Esophagus (tissue), 2 donors: ENCODE measurements at regions not wholly inside any gene's neighbourhood (a gene's known extent, or its start where the extent isn't known, plus 50 kb on each side); places are given as distances from the start of the nearest gene placed in this dataset.

Experiments
- H3K27ac ChIP-seq, 2 donors: one replicate each; pipeline ENCODE4 v1.5.1; 2013; ENCODE audit warnings: low read depth in 2 of 2, mild to moderate bottlenecking in 2 of 2, inconsistent platforms in 1 of 2, low read length in 1 of 2, moderate library complexity in 1 of 2
- H3K27me3 ChIP-seq, 2 donors: one replicate each; pipeline ENCODE4 v1.6.1; 2013; ENCODE audit warnings: low read length in 2 of 2, control low read depth in 1 of 2, mild to moderate bottlenecking in 1 of 2; ENCODE audit not compliant: insufficient read depth in 2 of 2, control insufficient read depth in 1 of 2
- H3K36me3 ChIP-seq, 2 donors: one replicate each; pipeline ENCODE4 v1.6.1; 2013; ENCODE audit warnings: low read length in 1 of 2; ENCODE audit not compliant: control insufficient read depth in 2 of 2, insufficient read depth in 2 of 2
- H3K4me1 ChIP-seq, 2 donors: one replicate each; pipeline ENCODE4 v1.6.1; 2013; ENCODE audit warnings: low read length in 1 of 2; ENCODE audit not compliant: control insufficient read depth in 2 of 2, insufficient read depth in 2 of 2
- H3K4me3 ChIP-seq, 2 donors: one replicate each; pipeline ENCODE4 v1.5.1; 2013; ENCODE audit warnings: low read length in 2 of 2, mild to moderate bottlenecking in 2 of 2, low read depth in 1 of 2, moderate library complexity in 1 of 2
- H3K9me3 ChIP-seq, 2 donors: one replicate each; pipeline ENCODE4 v1.6.1; 2013; ENCODE audit warnings: mild to moderate bottlenecking in 2 of 2, low read depth in 1 of 2, low read length in 1 of 2, moderate library complexity in 1 of 2; ENCODE audit not compliant: control insufficient read depth in 2 of 2, insufficient read depth in 1 of 2
- WGBS, 2 donors: extraction: QIAGEN DNeasy Blood & Tissue Kit; methylation state at CpG; one replicate each; pipeline ENCODE4 v1.1.7; 2013; 5-methylcytosine and 5-hydroxymethylcytosine counted together
- donor health status: healthy with polysubstance abuse.
- donor health status: Bipolar disorder and iron deficiency.

DNA sequence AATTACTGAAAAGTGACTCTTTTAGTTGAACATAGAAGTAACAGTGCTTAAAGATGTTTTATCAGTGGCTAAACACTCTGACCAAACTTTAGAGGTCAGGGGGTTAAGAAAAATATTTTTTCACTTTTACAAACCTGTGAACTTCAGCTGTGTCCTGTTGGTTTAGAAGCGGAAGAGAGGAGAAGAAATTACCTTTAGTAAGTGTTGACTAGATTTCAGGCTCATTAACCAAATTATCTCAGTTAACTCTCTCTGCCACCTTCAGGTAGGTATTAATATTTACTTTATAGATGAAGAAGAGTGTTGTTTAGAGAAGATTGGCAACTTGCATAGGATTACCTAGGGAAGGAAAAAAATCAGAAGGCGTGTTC, 151.9 kb upstream of the CMC1 start:
- 81 to 85% methylated on average over 2 of the region's 2 CpGs for WGBS, 2 donors
- no peaks in the 10 kb centered on the region for H3K9me3 ChIP-seq
- no peaks in the 10 kb centered on the region for H3K4me1 ChIP-seq
- no peaks in the 10 kb centered on the region for H3K27me3 ChIP-seq
- H3K4me3 ChIP-seq: no peak overlapping the region
- no peak overlapping the region for H3K27ac ChIP-seq
- H3K36me3 ChIP-seq: no peaks in the 10 kb centered on the region

- Histone ChIP-seq H3K9me3 (no peaks in the 10 kb centered on the region), H3K27me3 (no peaks in the 10 kb centered on the region), H3K4me1 (no peaks in the 10 kb centered on the region), H3K27ac (no peak overlapping the region), H3K36me3 (no peaks in the 10 kb centered on the region), H3K4me3 (no peak overlapping the region)
- 92 to 95% methylated on average over 2 of the region's 2 CpGs for WGBS, 2 donors
Measured at GRCh38 chr3:28099296-28099695, 142.1 kb upstream of the CMC1 start.

- WGBS, 2 donors: 26 to 28% methylated on average over 1 of the region's 1 CpG
- H3K27me3 ChIP-seq: no peaks in the 10 kb centered on the region
- H3K9me3 ChIP-seq: no peaks in the 10 kb centered on the region
- no peaks in the 10 kb centered on the region for H3K4me1 ChIP-seq
- H3K4me3 ChIP-seq: no peak overlapping the region
- no peaks in the 10 kb centered on the region for H3K36me3 ChIP-seq
- no peak overlapping the region for H3K27ac ChIP-seq
Measured at GRCh38 chr3:28101705-28102104, 139.7 kb upstream of the CMC1 start.

- H3K27me3 ChIP-seq: no peaks in the 10 kb centered on the region
- H3K36me3 ChIP-seq: no peaks in the 10 kb centered on the region
- H3K4me3 ChIP-seq: no peak overlapping the region
- 69 to 71% methylated on average over 3 of the region's 3 CpGs for WGBS, 2 donors
- H3K27ac ChIP-seq: no peak overlapping the region
- no peaks in the 10 kb centered on the region for H3K4me1 ChIP-seq
- H3K9me3 ChIP-seq: no peaks in the 10 kb centered on the region
Measured at GRCh38 chr3:28103861-28104260, 137.6 kb upstream of the CMC1 start.

DNA sequence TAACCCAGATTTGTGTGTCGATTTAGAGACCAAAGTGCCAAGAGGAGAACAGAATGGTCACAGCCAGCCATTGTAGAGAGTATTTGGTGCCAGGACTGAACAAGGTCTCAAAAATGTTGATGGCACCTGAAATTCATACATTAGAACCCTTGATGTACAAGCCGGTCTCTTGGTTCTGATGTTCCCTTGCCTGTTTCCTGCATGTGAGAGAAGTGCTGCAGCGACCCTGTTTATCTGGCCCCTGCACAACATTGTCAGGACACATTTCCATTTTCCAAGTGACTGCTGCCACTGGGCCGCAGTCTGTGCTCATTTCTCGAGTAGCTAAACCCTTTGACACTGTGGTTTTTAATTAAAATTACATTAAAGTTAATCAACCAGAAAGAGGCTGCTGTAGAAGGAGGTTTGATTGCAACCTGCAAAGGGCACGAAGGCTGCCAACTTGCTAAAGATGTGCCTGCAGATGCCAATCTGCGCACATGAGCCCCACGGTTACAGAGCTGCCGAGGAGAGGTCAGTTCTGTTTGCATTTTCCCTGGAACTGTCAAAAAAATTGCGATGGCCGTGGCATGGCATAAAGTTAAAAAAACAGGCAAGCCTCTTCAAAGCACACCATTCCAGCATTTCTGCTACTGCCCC, 136.4 kb upstream of the CMC1 start:
- Histone ChIP-seq H3K9me3 (no peaks in the 10 kb centered on the region), H3K4me1 (no peaks in the 10 kb centered on the region), H3K36me3 (no peaks in the 10 kb centered on the region), H3K27ac (no peak overlapping the region), H3K27me3 (no peaks in the 10 kb centered on the region), H3K4me3 (no peak overlapping the region)
- 84 to 85% methylated on average over 11 of the region's 11 CpGs for WGBS, 2 donors

DNA sequence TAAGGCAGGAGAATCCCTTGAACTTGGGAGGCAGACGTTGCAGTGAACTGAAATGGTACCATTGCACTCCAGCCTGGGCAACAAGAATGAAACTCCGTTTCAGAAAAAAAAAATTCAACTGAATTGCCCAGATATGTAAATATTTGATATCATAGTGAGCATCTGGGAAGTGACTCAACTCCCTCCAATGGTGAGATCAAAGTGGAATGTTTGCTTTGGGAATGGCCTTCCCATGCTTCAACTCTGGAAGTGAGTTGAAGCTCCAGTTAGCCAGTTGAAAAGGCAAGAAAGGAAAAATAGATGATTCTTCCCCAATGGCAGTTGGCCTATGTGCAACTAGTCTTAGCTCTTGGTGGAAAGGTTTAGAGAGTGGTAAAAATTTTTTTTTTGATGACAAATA, 131.6 kb upstream of the CMC1 start:
- H3K9me3 ChIP-seq: no peaks in the 10 kb centered on the region
- WGBS, 2 donors: 77 to 82% methylated on average over 2 of the region's 2 CpGs

GRCh38 chr3:28110869-28111268, 130.6 kb upstream of the CMC1 start:
- H3K27me3 ChIP-seq: no peaks in the 10 kb centered on the region

More for the DNA sequence above, 131.6 kb upstream of the CMC1 start:
- Histone ChIP-seq H3K4me1 (no peaks in the 10 kb centered on the region), H3K27me3 (no peaks in the 10 kb centered on the region), H3K4me3 (no peak overlapping the region), H3K27ac (no peak overlapping the region), H3K36me3 (no peaks in the 10 kb centered on the region)

DNA sequence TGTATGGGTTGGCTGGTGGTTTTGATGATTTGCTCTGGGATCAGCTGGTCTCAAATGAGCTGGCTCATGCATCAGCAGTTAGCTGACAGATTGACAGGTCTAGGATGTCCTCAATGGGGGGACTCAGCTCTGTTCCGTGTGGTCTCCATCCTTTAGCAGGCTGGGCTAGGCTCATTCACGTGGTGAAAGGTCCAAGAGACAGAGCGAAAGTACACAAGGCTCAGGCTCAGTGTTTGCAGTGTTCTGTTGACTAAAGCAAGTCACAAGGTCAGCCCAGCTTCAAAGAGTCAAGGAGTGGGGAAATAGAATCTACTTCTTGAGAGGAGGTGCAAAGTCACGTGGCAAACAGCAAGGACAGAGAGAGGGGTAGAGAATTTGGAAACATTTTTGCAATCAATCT, 126.5 kb upstream of the CMC1 start:
- H3K9me3 ChIP-seq: no peaks in the 10 kb centered on the region
- H3K27me3 ChIP-seq: no peaks in the 10 kb centered on the region
- H3K4me3 ChIP-seq: no peak overlapping the region
- WGBS, 2 donors: 53 to 56% methylated on average over 4 of the region's 4 CpGs
- H3K27ac ChIP-seq: no peak overlapping the region
- H3K4me1 ChIP-seq: no peaks in the 10 kb centered on the region
- H3K36me3 ChIP-seq: no peaks in the 10 kb centered on the region

More at GRCh38 chr3:28110869-28111268, 130.6 kb upstream of the CMC1 start:
- no peaks in the 10 kb centered on the region for H3K36me3 ChIP-seq
- no peaks in the 10 kb centered on the region for H3K4me1 ChIP-seq
- H3K4me3 ChIP-seq: no peak overlapping the region
- H3K9me3 ChIP-seq: no peaks in the 10 kb centered on the region
- no peak overlapping the region for H3K27ac ChIP-seq

DNA sequence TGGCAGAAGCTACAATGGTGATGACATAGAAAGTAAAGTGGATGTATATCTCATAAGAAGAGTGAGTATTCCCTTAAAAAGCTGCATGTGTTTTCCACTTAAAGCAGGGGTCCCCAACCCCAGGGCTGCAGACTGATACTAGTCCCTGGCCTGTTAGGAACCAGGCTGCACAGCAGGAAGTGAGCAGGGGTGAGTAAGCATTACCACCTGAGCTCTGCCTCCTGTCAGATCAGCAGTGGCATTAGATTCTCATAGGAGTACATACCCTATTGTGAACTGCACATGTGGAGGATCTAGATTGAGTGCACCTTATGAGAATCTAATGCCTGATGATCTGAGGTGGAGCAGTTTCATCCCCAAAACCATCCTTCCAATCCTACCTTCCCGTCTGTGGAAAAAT, 126.1 kb upstream of the CMC1 start:
- WGBS, 2 donors: 83 to 96% methylated on average over 1 of the region's 1 CpG
- H3K27ac ChIP-seq: no peak overlapping the region
- H3K4me3 ChIP-seq: no peak overlapping the region

DNA sequence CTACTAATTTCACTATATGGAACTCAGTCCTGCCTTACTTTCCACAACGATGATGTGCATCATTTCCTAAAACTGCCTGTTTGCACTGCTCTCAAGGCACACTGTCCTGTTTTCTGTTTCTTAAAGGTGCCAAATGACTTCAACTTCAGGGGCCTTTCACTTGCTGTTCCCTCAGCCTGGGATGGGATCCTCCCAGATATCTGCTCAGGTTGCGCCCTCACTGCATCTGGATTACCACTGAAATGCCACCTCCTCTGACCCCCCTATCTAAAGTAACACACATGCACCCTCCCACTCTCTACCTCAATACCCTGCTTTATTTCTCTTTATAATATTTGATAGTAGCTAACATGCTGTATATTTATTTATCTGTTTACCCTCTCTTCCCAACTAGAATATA, 123.8 kb upstream of the CMC1 start:
- 92 to 95% methylated on average over 2 of the region's 2 CpGs for WGBS, 2 donors
- H3K4me3 ChIP-seq: no peak overlapping the region
- H3K4me1 ChIP-seq: no peaks in the 10 kb centered on the region
- no peaks in the 10 kb centered on the region for H3K27me3 ChIP-seq
- H3K27ac ChIP-seq: no peak overlapping the region
- no peaks in the 10 kb centered on the region for H3K9me3 ChIP-seq
- H3K36me3 ChIP-seq: no peaks in the 10 kb centered on the region

More for the DNA sequence above, 126.1 kb upstream of the CMC1 start:
- no peaks in the 10 kb centered on the region for H3K27me3 ChIP-seq
- H3K9me3 ChIP-seq: no peaks in the 10 kb centered on the region
- no peaks in the 10 kb centered on the region for H3K36me3 ChIP-seq
- no peaks in the 10 kb centered on the region for H3K4me1 ChIP-seq
